ENCODE measurements at regions not wholly inside any gene's neighbourhood (a gene's known extent, or its start where the extent isn't known, plus 50 kb on each side); places are given as distances from the start of the nearest gene placed in this dataset.

DNA sequence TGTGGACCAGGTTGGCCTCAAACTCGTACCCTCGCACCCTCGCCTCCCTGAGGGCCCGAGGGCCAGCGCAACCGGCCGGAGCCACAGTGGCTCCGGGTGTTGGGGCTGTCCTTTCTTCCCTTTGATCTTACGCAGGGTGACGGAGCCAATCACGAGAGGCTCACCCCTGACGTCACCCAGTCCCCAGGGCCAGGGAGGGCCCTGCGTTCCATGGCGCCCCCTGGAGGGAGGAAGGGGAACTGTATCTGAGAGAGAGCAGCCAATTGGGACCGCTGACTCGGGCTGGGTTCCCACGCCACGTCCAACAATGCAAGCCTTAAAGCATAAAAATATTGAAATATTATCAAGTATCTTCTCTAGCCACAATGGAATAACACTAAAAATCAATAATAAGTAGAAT is 432.8 kb upstream of the LRRTM4 start:
- TF ChIP-seq, protein P1, sequence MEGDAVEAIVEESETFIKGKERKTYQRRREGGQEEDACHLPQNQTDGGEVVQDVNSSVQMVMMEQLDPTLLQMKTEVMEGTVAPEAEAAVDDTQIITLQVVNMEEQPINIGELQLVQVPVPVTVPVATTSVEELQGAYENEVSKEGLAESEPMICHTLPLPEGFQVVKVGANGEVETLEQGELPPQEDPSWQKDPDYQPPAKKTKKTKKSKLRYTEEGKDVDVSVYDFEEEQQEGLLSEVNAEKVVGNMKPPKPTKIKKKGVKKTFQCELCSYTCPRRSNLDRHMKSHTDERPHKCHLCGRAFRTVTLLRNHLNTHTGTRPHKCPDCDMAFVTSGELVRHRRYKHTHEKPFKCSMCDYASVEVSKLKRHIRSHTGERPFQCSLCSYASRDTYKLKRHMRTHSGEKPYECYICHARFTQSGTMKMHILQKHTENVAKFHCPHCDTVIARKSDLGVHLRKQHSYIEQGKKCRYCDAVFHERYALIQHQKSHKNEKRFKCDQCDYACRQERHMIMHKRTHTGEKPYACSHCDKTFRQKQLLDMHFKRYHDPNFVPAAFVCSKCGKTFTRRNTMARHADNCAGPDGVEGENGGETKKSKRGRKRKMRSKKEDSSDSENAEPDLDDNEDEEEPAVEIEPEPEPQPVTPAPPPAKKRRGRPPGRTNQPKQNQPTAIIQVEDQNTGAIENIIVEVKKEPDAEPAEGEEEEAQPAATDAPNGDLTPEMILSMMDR (IDR thresholded peaks at IDR 0.05) = peak; percentile 66
- no peak for TF ChIP-seq ZFX (IDR thresholded peaks at IDR 0.05; ENCODE audit: borderline replicate concordance)
- no peak overlapping the region for H3K27ac ChIP-seq

DNA sequence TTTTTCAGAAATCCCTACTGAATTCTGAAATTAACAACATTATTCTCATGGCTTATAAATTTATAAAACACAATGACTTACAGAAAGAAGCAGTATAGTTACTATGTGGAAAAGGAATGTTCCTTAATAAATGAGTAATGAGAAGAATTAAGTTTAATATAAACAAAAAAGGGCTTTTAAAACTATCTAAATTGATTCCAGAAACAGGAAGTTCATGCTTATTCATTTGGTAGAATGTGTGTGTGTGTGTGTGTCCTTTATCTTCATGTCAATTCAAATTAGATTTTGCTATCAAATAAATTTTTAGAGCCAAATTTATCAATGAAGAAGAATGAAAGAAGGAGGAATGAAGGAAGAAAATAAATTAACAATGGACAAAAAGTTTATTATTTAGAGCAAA is 440.8 kb upstream of the LRRTM4 start:
- no peak for TF ChIP-seq ZFX (IDR thresholded peaks at IDR 0.05; ENCODE audit: borderline replicate concordance)
- TF ChIP-seq, protein P1 (IDR thresholded peaks at IDR 0.05) = no peak
- H3K27ac ChIP-seq = no peak overlapping the region

GRCh38 chr2:77977471-77978063 is 455.4 kb upstream of the LRRTM4 start:
- no peak for TF ChIP-seq ZFX (IDR thresholded peaks at IDR 0.05; ENCODE audit: borderline replicate concordance)
- TF ChIP-seq, protein P1 (IDR thresholded peaks at IDR 0.05) = peak; percentile 23; the same call in 1 of the 2 replicates

GRCh38 chr2:77995161-77995560 is 473.0 kb upstream of the LRRTM4 start:
- TF ChIP-seq, protein P1 (IDR thresholded peaks at IDR 0.05) = no peak
- no peak for TF ChIP-seq ZFX (IDR thresholded peaks at IDR 0.05; ENCODE audit: borderline replicate concordance)
- no peak overlapping the region for H3K27ac ChIP-seq

More at GRCh38 chr2:77977471-77978063, 455.4 kb upstream of the LRRTM4 start:
- no peak overlapping the region for H3K27ac ChIP-seq

DNA sequence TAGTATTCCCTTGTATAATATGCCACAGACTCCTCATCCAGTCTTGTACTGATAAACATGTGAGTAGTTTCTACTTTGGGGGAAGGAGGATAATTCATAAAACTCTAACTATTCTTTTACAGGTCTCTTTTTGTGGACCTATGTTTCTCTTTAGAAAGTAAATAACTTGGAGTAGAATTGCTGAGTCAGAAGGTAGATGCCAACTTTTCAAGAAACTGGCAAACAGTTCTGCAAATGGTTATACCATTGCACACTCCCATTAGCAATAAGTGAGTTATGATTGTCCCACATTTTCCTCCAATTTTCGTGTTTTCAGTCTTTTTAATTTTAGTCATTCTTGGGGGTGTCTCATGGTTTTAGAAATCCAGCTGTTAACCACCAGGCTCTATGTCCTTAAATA is 477.2 kb upstream of the LRRTM4 start:
- no peak overlapping the region for H3K27ac ChIP-seq
- no peak for TF ChIP-seq ZFX (IDR thresholded peaks at IDR 0.05; ENCODE audit: borderline replicate concordance)
- TF ChIP-seq, protein P1 (IDR thresholded peaks at IDR 0.05) = no peak

DNA sequence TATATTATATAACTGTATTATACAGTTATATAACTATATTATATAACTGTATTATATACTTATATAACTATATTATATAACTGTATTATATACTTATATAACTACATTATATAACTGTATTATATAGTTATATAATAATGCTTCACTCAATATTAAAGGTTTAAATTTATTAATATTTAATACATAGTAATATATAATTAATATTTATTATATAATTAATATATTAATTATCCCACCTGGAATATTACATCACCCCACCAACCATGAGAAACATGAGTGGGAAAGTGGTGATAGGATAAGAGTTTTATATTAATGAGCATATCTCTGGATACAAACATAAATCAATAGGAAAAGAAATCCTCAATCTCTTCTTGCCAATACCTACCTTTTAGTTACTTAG is 487.1 kb upstream of the LRRTM4 start:
- H3K27ac ChIP-seq = no peak overlapping the region
- no peak for TF ChIP-seq ZFX (IDR thresholded peaks at IDR 0.05; ENCODE audit: borderline replicate concordance)
- TF ChIP-seq, protein P1 (IDR thresholded peaks at IDR 0.05) = no peak

- TF ChIP-seq ZFX (IDR thresholded peaks at IDR 0.05; ENCODE audit: borderline replicate concordance) = no peak
- TF ChIP-seq, protein P1 (IDR thresholded peaks at IDR 0.05) = no peak
- H3K27ac ChIP-seq = no peak overlapping the region
Measured at GRCh38 chr2:78011251-78011650, 489.1 kb upstream of the LRRTM4 start.
